Transverse colon (tissue), 3 donors: ENCODE measurements at regions not wholly inside any gene's neighbourhood (a gene's known extent, or its start where the extent isn't known, plus 50 kb on each side); places are given as distances from the start of the nearest gene placed in this dataset.
"Not testable (repeated sequence)": the region's sequence is repeated elsewhere in the genome, so short reads cannot be mapped to it uniquely, and the experiment has no call there.

Experiments
- CTCF ChIP-seq, 5 experiments: fragments of 200-600 bp in 3 of 5; fragments of 450-650 bp in 2 of 5; sonication (generic) in 3 of 5; IDR thresholded peaks; 1 replicate in 2 of 5; 2 replicates in 3 of 5; pipeline ENCODE4 v1.5.1; 2016 to 2017; ENCODE audit warnings: antibody characterized with exemption in 5 of 5, inconsistent platforms in 3 of 5, mild to moderate bottlenecking in 2 of 5, moderate library complexity in 1 of 5
- EP300 ChIP-seq: sonication (generic); formaldehyde crosslinking; IDR thresholded peaks from one replicate; pipeline ENCODE4 v1.6.1; 2017; ENCODE audit warnings: antibody characterized with exemption, low read depth
- POLR2A ChIP-seq: fragments of 450-650 bp; IDR thresholded peaks from one replicate; pipeline ENCODE4 v1.6.1; 2016; ENCODE audit warnings: antibody characterized with exemption, mild to moderate bottlenecking, moderate library complexity

GRCh38 chr18:15164446-15164845, 416.5 kb downstream of the ANKRD30B start:
- not testable (repeated sequence) for TF ChIP-seq EP300; CTCF (IDR thresholded peaks at IDR 0.05); POLR2A
